HepG2 (cell line): ENCODE measurements at regions not wholly inside any gene's neighbourhood (a gene's known extent, or its start where the extent isn't known, plus 50 kb on each side); places are given as distances from the start of the nearest gene placed in this dataset.
"Not testable (repeated sequence)": the region's sequence is repeated elsewhere in the genome, so short reads cannot be mapped to it uniquely, and the experiment has no call there.

ENCODE experiments used
- POLR2A ChIP-seq, 2 experiments: IDR thresholded peaks; 2 replicates each; pipeline ENCODE4 v1.6.1; 2011; ENCODE audit warnings: low read depth in 2 of 2, low read length in 2 of 2, mild to moderate bottlenecking in 1 of 2, moderate library complexity in 1 of 2; ENCODE audit not compliant: insufficient read depth in 1 of 2
- TF ChIP-seq, protein P1 (sequence below): sonication (generic); formaldehyde crosslinking; IDR thresholded peaks from 2 replicates; pipeline ENCODE4 v1.5.0; 2020; ENCODE audit warnings: missing genetic modification reagents
- TF ChIP-seq, protein P2 (sequence below): sonication (generic); formaldehyde crosslinking; IDR thresholded peaks from 2 replicates; pipeline ENCODE4 v1.4.0; 2020; ENCODE audit warnings: mild to moderate bottlenecking, missing genetic modification reagents

DNA sequence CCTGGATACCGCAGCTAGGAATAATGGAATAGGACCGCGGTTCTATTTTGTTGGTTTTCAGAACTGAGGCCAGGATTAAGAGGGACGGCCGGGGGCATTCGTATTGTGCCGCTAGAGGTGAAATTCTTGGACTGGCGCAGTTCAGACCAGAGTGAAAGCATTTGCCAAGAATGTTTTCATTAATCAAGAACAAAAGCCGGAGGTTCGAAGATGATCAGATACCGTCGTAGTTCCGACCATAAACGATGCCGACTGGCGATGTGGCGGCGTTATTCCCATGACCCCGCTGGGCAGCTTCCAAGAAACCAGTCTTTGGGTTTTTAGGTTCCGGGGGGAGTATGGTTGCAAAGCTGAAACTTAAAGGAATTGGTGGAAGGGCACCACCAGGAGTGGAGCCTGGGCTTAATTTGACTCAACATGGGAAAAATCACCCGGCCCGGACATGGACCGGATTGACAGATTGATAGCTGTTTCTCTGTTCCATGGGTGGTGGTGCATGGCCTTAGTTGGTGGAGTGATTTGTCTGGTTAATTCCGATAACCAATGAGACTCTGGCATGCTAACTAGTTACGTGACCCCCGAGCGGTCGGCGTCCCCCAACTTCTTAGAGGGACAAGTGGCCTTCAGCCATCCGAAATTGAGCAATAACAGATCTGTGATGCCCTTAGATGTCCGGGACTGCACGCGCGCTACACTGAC lies 3897.5 kb upstream of the OR11H1 start:
- TF ChIP-seq, protein P1, sequence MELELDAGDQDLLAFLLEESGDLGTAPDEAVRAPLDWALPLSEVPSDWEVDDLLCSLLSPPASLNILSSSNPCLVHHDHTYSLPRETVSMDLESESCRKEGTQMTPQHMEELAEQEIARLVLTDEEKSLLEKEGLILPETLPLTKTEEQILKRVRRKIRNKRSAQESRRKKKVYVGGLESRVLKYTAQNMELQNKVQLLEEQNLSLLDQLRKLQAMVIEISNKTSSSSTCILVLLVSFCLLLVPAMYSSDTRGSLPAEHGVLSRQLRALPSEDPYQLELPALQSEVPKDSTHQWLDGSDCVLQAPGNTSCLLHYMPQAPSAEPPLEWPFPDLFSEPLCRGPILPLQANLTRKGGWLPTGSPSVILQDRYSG (CRISPR knock-in tag): not testable (repeated sequence)
- not testable (repeated sequence) for TF ChIP-seq POLR2A (IDR thresholded peaks at IDR 0.05; ENCODE audit: insufficient read depth in 1 of 2, low read depth in 2 of 2, low read length in 2 of 2)
- TF ChIP-seq, protein P2, sequence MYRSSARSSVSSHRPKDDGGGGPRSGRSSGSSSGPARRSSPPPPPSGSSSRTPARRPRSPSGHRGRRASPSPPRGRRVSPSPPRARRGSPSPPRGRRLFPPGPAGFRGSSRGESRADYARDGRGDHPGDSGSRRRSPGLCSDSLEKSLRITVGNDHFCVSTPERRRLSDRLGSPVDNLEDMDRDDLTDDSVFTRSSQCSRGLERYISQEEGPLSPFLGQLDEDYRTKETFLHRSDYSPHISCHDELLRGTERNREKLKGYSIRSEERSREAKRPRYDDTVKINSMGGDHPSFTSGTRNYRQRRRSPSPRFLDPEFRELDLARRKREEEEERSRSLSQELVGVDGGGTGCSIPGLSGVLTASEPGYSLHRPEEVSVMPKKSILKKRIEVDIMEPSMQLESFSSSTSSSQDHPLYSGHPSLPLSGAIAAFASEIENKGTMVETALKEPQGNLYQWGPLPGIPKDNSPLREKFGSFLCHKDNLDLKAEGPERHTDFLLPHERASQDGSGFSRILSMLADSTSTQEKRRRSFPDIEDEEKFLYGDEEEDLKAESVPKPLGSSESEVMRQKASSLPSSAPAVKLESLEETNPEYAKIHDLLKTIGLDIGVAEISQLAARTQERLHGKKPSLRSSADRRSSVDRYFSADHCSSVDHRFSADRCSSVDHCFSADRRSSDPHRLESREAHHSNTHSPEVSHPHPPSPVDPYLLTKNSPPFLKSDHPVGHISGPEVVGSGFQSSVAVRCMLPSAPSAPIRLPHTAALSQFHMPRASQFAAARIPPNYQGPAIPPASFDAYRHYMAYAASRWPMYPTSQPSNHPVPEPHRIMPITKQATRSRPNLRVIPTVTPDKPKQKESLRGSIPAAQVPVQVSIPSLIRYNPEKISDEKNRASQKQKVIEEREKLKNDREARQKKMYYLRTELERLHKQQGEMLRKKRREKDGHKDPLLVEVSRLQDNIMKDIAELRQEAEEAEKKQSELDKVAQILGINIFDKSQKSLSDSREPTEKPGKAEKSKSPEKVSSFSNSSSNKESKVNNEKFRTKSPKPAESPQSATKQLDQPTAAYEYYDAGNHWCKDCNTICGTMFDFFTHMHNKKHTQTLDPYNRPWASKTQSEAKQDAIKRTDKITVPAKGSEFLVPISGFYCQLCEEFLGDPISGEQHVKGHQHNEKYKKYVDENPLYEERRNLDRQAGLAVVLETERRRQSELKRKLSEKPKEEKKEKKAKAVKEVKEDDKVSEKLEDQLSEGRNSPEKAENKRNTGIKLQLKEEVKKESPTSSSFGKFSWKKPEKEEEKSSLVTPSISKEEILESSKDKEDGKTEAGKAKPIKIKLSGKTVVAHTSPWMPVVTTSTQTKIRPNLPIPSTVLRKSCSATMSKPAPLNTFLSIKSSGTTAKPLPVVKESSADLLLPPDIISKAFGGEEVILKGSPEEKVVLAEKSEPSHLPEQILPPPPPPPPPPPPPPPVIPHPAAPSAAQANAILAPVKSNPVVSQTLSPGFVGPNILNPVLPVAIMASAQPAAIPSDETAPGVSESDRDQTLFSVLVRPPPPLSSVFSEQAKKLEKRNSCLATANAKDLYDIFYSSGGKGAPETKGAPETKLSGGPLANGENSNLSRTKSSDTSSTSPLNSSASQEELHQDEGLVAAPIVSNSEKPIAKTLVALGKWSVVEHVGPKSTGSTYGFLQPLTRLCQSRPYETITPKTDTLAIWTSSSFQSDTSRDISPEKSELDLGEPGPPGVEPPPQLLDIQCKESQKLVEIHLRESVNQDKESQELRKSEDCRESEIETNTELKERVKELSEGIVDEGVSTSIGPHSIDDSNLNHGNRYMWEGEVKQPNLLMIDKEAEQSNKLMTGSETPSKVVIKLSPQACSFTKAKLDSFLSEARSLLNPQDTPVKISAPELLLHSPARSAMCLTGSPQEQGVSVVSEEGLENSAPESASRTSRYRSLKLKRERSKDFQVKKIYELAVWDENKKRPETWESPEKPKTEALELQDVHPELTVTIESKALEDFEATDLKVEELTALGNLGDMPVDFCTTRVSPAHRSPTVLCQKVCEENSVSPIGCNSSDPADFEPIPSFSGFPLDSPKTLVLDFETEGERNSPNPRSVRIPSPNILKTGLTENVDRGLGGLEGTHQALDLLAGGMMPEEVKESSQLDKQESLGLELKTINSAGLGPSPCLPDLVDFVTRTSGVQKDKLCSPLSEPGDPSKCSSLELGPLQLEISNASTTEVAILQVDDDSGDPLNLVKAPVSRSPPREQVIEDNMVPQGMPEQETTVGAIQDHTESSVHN (CRISPR knock-in tag): not testable (repeated sequence)
